UCSD-AML1 (cell line): ENCODE measurements at regions not wholly inside any gene's neighbourhood (a gene's known extent, or its start where the extent isn't known, plus 50 kb on each side); places are given as distances from the start of the nearest gene placed in this dataset.
"Not testable (repeated sequence)": the region's sequence is repeated elsewhere in the genome, so short reads cannot be mapped to it uniquely, and the experiment has no call there.

Experiments used
- DNase-seq: peaks from one replicate; lab custom pipeline; 2025; ENCODE audit not compliant: unreplicated experiment; lab: John Stamatoyannopoulos, UW

- no peak for DNase-seq
Observed at GRCh38 chr13:73324842-73325722, 266.3 kb downstream of the KLF5 start.

- DNase-seq = no peak
Observed at GRCh38 chr13:73323615-73324014, 264.8 kb downstream of the KLF5 start.

GRCh38 chr13:73321043-73321442, 262.2 kb downstream of the KLF5 start:
- DNase-seq = no peak

GRCh38 chr13:73317140-73317539, 258.3 kb downstream of the KLF5 start:
- no peak for DNase-seq

- DNase-seq = no peak
Observed at GRCh38 chr13:73310366-73310765, 251.6 kb downstream of the KLF5 start.

GRCh38 chr13:73307481-73307880, 248.7 kb downstream of the KLF5 start:
- no peak for DNase-seq

- DNase-seq = no peak
Observed at GRCh38 chr13:73306688-73307087, 247.9 kb downstream of the KLF5 start.

GRCh38 chr13:73304442-73304841, 245.6 kb downstream of the KLF5 start:
- no peak for DNase-seq

- no peak for DNase-seq
Observed at GRCh38 chr13:73303851-73304250, 245.0 kb downstream of the KLF5 start.

- DNase-seq = not testable (repeated sequence)
Observed at GRCh38 chr13:73301622-73302021, 242.8 kb downstream of the KLF5 start.

- no peak for DNase-seq
Observed at GRCh38 chr13:73300718-73301425, 242.1 kb downstream of the KLF5 start.

- DNase-seq = no peak
Observed at GRCh38 chr13:73299787-73300186, 241.0 kb downstream of the KLF5 start.

- no peak for DNase-seq
Observed at GRCh38 chr13:73293913-73294523, 235.2 kb downstream of the KLF5 start.

GRCh38 chr13:73292127-73292526, 233.3 kb downstream of the KLF5 start:
- DNase-seq = no peak

- no peak for DNase-seq
Observed at GRCh38 chr13:73290844-73291243, 232.0 kb downstream of the KLF5 start.

GRCh38 chr13:73288596-73288995, 229.8 kb downstream of the KLF5 start:
- DNase-seq = no peak

- DNase-seq = no peak
Observed at GRCh38 chr13:73287831-73288230, 229.0 kb downstream of the KLF5 start.

- no peak for DNase-seq
Observed at GRCh38 chr13:73286942-73287620, 228.3 kb downstream of the KLF5 start.

GRCh38 chr13:73286177-73286576, 227.4 kb downstream of the KLF5 start:
- DNase-seq = no peak

GRCh38 chr13:73284081-73284874, 225.5 kb downstream of the KLF5 start:
- no peak for DNase-seq

GRCh38 chr13:73283636-73284035, 224.8 kb downstream of the KLF5 start:
- no peak for DNase-seq
